GM12891 (cell line): ENCODE measurements at regions not wholly inside any gene's neighbourhood (a gene's known extent, or its start where the extent isn't known, plus 50 kb on each side); places are given as distances from the start of the nearest gene placed in this dataset.

Source experiments
- POLR2A ChIP-seq: IDR thresholded peaks from 2 replicates; pipeline ENCODE4 v1.6.1; 2011; ENCODE audit warnings: low read depth, low read length, control low read depth
- POLR2AphosphoS5 ChIP-seq: IDR thresholded peaks from 2 replicates; pipeline ENCODE4 v1.6.1; 2011; ENCODE audit warnings: low read depth, low read length, control low read depth
- POU2F2 ChIP-seq: IDR thresholded peaks from 2 replicates; pipeline ENCODE4 v1.6.1; 2011; ENCODE audit warnings: low read depth, mild to moderate bottlenecking, control low read depth, low read length, moderate library complexity
- TAF1 ChIP-seq: IDR thresholded peaks from 2 replicates; pipeline ENCODE4 v1.6.1; 2011; ENCODE audit warnings: low read depth, low read length, control low read depth

GRCh38 chr9:90288275-90288639 lies 354.4 kb downstream of the DIRAS2 start:
- TF ChIP-seq POLR2AphosphoS5 = no peak
- TF ChIP-seq POLR2A = no peak
- no peak for TF ChIP-seq TAF1
- no peak for TF ChIP-seq POU2F2
